Heart left ventricle (tissue), 16 donors: ENCODE measurements at regions not wholly inside any gene's neighbourhood (a gene's known extent, or its start where the extent isn't known, plus 50 kb on each side); places are given as distances from the start of the nearest gene placed in this dataset.
"Not testable (repeated sequence)": the region's sequence is repeated elsewhere in the genome, so short reads cannot be mapped to it uniquely, and the experiment has no call there.

Experiments
- ATAC-seq, 4 donors: fragments of 200-7000 bp; cut with Tn5 transposase; one replicate each; pipeline ENCODE4 v1.9.1; 2020 to 2022; ENCODE audit warnings: moderate library complexity in 4 of 4, mild to moderate bottlenecking in 3 of 4, moderate number of reproducible peaks in 1 of 4
- DNase-seq, 5 donors: peaks; one replicate each; pipeline ENCODE4 v3.0.0-alpha.2; 2020
- H3K27ac ChIP-seq, 12 donors: fragments of 200-600 bp; sonication (generic) in 4 of 12; one replicate each; pipeline versions ENCODE4 v1.5.0 to v1.8.0; 2016 to 2022; ENCODE audit warnings: mild to moderate bottlenecking in 2 of 12
- H3K27me3 ChIP-seq, 9 donors: fragments of 200-600 bp; sonication (generic) in 2 of 9; one replicate each; pipeline versions ENCODE4 v1.5.1 to v1.8.0; 2016 to 2022; ENCODE audit warnings: mild to moderate bottlenecking in 3 of 9
- H3K36me3 ChIP-seq, 9 donors: fragments of 200-600 bp; sonication (generic) in 2 of 9; one replicate each; pipeline versions ENCODE4 v1.5.0 to v1.8.0; 2018 to 2022; ENCODE audit warnings: mild to moderate bottlenecking in 2 of 9
- H3K4me1 ChIP-seq, 12 donors: fragments of 200-600 bp; sonication (generic) in 4 of 12; one replicate each; pipeline versions ENCODE4 v1.5.0 to v1.8.0; 2016 to 2022; ENCODE audit warnings: mild to moderate bottlenecking in 3 of 12
- H3K4me3 ChIP-seq, 12 donors: fragments of 200-600 bp; sonication (generic) in 4 of 12; one replicate each; pipeline versions ENCODE4 v1.5.0 to v1.8.0; 2017 to 2022; ENCODE audit warnings: mild to moderate bottlenecking in 9 of 12, moderate library complexity in 4 of 12
- H3K9me3 ChIP-seq, 12 donors: fragments of 200-600 bp; sonication (generic) in 4 of 12; one replicate each; pipeline versions ENCODE4 v1.5.0 to v1.8.0; 2016 to 2022; ENCODE audit warnings: mild to moderate bottlenecking in 1 of 12
- CTCF ChIP-seq, 12 donors: fragments of 200-600 bp; sonication (generic) in 4 of 12; IDR thresholded peaks; one replicate each; pipeline versions ENCODE4 v1.5.0 to v1.8.0; 2018 to 2022; ENCODE audit warnings: antibody characterized with exemption in 12 of 12, mild to moderate bottlenecking in 5 of 12
- POLR2A ChIP-seq, 2 donors: fragments of 450-650 bp; IDR thresholded peaks; one replicate each; pipeline ENCODE4 v1.6.1; 2017; ENCODE audit warnings: antibody characterized with exemption in 2 of 2, mild to moderate bottlenecking in 2 of 2, moderate library complexity in 2 of 2
- WGBS, 4 donors: extraction: QIAGEN DNeasy Blood & Tissue Kit in 2 of 4; methylation state at CpG; one replicate each; pipeline versions ENCODE4 v1.1.5 to v1.1.7; 2013 to 2018; 5-methylcytosine and 5-hydroxymethylcytosine counted together
- intact Hi-C, 10 donors: fragments of 100-400 bp; cut with DNase I; formaldehyde crosslinking; loops; one replicate each; pipeline versions ENCODE4 v1.11.1 to v1.14.2; 2022
- donor health status: ischemic (EF 13 %, LVEDD 7.1; RV severe dilation, severe dysfunction).
- donor health status: healthy with polysubstance abuse.
- donor health status: DM: no; HTN: yes; CAD: no.
- donor health status: DM: no; HTN: no; CAD: no.
- donor health status: ischemic (EF 25% LVEDD 6.9; RV normal size, moderate dysfunction).
- donor health status: ischemic (EF 25% LVEDD 5.7; RV mildly dilated, moderate dysfunction).
- donor health status: healthy.
- donor health status: DM: yes; HTN: yes; CAD: no.
- donor health status: ischemic (EF 35%, LVEDD 5.7; RV mildly dilated, moderate dysfunction).
- donor health status: nonischemic (EF 11% LVEDD 7.7; RV severe dilation, severe dysfunction).
- donor health status: DM: yes; HTN: yes; CAD: no.
- donor health status: PGD.
- donor health status: ischemic (EF 29% LVEDD 5.4; RV normal size, mild dysfunction).
- donor health status: nonischemic (EF 23%, LVEDD 6.1; RV moderate dilation, normal function).

- TF ChIP-seq CTCF (IDR thresholded peaks at IDR 0.05) = no peak
- TF ChIP-seq POLR2A (IDR thresholded peaks at IDR 0.05) = no peak
- H3K36me3 ChIP-seq = no peaks in the 10 kb centered on the region
- H3K9me3 ChIP-seq = no peaks in the 10 kb centered on the region
- ATAC-seq (peak in 1 of 4 donors; percentile 28), DNase-seq (no peak)
- no peaks in the 10 kb centered on the region for H3K27me3 ChIP-seq
- H3K4me3 ChIP-seq = no peak overlapping the region
- WGBS, 4 donors = 60 to 70% (median 66%) methylated on average over 4 of the region's 4 CpGs
- H3K27ac ChIP-seq = peak overlapping the region in 1 of 12 donors; percentile 37
- peaks cover 0 to 26% (median 1%) of the 10 kb centered on the region in 12 donors for H3K4me1 ChIP-seq
- intact Hi-C loops = no loop called here
These were observed 187.3 kb downstream of the NUFIP1 start for GRCh38 chr13:44801990-44802389.

GRCh38 chr13:44800626-44801025, 188.6 kb downstream of the NUFIP1 start:
- Histone ChIP-seq H3K27ac (no peak overlapping the region), H3K4me3 (no peak overlapping the region), H3K36me3 (no peaks in the 10 kb centered on the region), H3K9me3 (no peaks in the 10 kb centered on the region), H3K4me1 (peaks cover 0 to 28% (median 1%) of the 10 kb centered on the region in 12 donors), H3K27me3 (no peaks in the 10 kb centered on the region)
- TF ChIP-seq CTCF (IDR thresholded peaks at IDR 0.05) (no peak), POLR2A (IDR thresholded peaks at IDR 0.05) (no peak)
- 40 to 65% (median 57%) methylated on average over 5 of the region's 5 CpGs for WGBS, 4 donors
- ATAC-seq = peak in 2 of 4 donors; percentile 30 to 49
- intact Hi-C loops = no loop called here
- DNase-seq = no peak

GRCh38 chr13:44797685-44798084, 191.6 kb downstream of the NUFIP1 start:
- Histone ChIP-seq H3K4me3 (no peak overlapping the region), H3K4me1 (peaks cover 0 to 26% (median 1%) of the 10 kb centered on the region in 12 donors), H3K27ac (no peak overlapping the region), H3K36me3 (no peaks in the 10 kb centered on the region), H3K27me3 (no peaks in the 10 kb centered on the region), H3K9me3 (no peaks in the 10 kb centered on the region)
- ATAC-seq (no peak), DNase-seq (no peak)
- no peak for TF ChIP-seq POLR2A (IDR thresholded peaks at IDR 0.05)
- no peak for TF ChIP-seq CTCF (IDR thresholded peaks at IDR 0.05)
- WGBS, 4 donors = 46 to 60% (median 51%) methylated on average over 2 of the region's 2 CpGs
- intact Hi-C loops = no loop called here

- WGBS, 4 donors = 78 to 90% (median 85%) methylated on average over 5 of the region's 5 CpGs
- DNase-seq (no peak), ATAC-seq (no peak)
- intact Hi-C loops = no loop called here
- Histone ChIP-seq H3K9me3 (no peaks in the 10 kb centered on the region), H3K4me3 (no peak overlapping the region), H3K27me3 (no peaks in the 10 kb centered on the region), H3K36me3 (no peaks in the 10 kb centered on the region), H3K27ac (no peak overlapping the region), H3K4me1 (peaks cover 0 to 17% (median 0%) of the 10 kb centered on the region in 12 donors)
- TF ChIP-seq POLR2A (IDR thresholded peaks at IDR 0.05) (no peak), CTCF (IDR thresholded peaks at IDR 0.05) (no peak)
These were observed 192.4 kb downstream of the NUFIP1 start for GRCh38 chr13:44796597-44797490.

- H3K27me3 ChIP-seq, DNase-seq, intact Hi-C loops, ATAC-seq, H3K27ac ChIP-seq, H3K4me3 ChIP-seq, H3K9me3 ChIP-seq, H3K36me3 ChIP-seq: not testable (repeated sequence)
- H3K4me1 ChIP-seq = peaks cover 0 to 13% (median 0%) of the 10 kb centered on the region in 12 donors
- 97 to 100% (median 99%) methylated on average over 2 of the region's 2 CpGs for WGBS, 4 donors
These were observed 193.2 kb downstream of the NUFIP1 start for GRCh38 chr13:44796039-44796438.
